KMS-11 (cell line): ENCODE measurements at regions not wholly inside any gene's neighbourhood (a gene's known extent, or its start where the extent isn't known, plus 50 kb on each side); places are given as distances from the start of the nearest gene placed in this dataset.

Experiments
- H2AFZ ChIP-seq: fragments of 200-600 bp; sonication (generic); 2 replicates; pipeline ENCODE4 v1.6.1; 2016; ENCODE audit warnings: antibody characterized with exemption, mixed run types, low read depth
- H3K27ac ChIP-seq: fragments of 200-600 bp; sonication (generic); 2 replicates; pipeline ENCODE4 v1.6.1; 2016; ENCODE audit warnings: mild to moderate bottlenecking, mixed run types
- H3K27me3 ChIP-seq: fragments of 200-600 bp; sonication (generic); 2 replicates; pipeline ENCODE4 v1.6.1; 2017; ENCODE audit warnings: mild to moderate bottlenecking, low read depth, mixed run types, moderate library complexity; ENCODE audit not compliant: insufficient read depth
- H3K36me3 ChIP-seq: fragments of 200-600 bp; sonication (generic); 2 replicates; pipeline ENCODE4 v1.6.1; 2017; ENCODE audit warnings: mild to moderate bottlenecking, mixed run types; ENCODE audit not compliant: insufficient read depth
- H3K4me1 ChIP-seq: fragments of 200-600 bp; sonication (generic); 2 replicates; pipeline ENCODE4 v1.6.1; 2016; ENCODE audit warnings: mild to moderate bottlenecking, low read depth, mixed run types; ENCODE audit not compliant: poor library complexity, severe bottlenecking
- H3K4me2 ChIP-seq: fragments of 200-600 bp; sonication (generic); 2 replicates; pipeline ENCODE4 v1.7.0; 2016; ENCODE audit warnings: mild to moderate bottlenecking, mixed run types
- H3K4me3 ChIP-seq: fragments of 200-600 bp; sonication (generic); IDR thresholded peaks from 2 replicates; pipeline ENCODE4 v1.6.1; 2017; ENCODE audit warnings: low read depth, low read length, mixed read lengths; ENCODE audit not compliant: insufficient read depth
- H3K79me2 ChIP-seq: fragments of 200-600 bp; sonication (generic); 2 replicates; pipeline ENCODE4 v1.6.1; 2016; ENCODE audit warnings: low read depth, mixed run types; ENCODE audit not compliant: insufficient read depth
- H3K9ac ChIP-seq: fragments of 200-600 bp; sonication (generic); 2 replicates; pipeline ENCODE4 v1.6.1; 2016; ENCODE audit warnings: mild to moderate bottlenecking, mixed run types
- H4K20me1 ChIP-seq: fragments of 200-600 bp; sonication (generic); 2 replicates; pipeline ENCODE4 v1.6.1; 2016; ENCODE audit warnings: mild to moderate bottlenecking, mixed run types; ENCODE audit not compliant: insufficient read depth
- TF ChIP-seq, protein P1 (sequence below): fragments of 200-600 bp; sonication (generic); conservative IDR thresholded peaks from 2 replicates; pipeline ENCODE4 v1.6.1; 2017; ENCODE audit warnings: low read depth, mild to moderate bottlenecking, antibody characterized with exemption, low read length, moderate library complexity, mixed read lengths

- Histone ChIP-seq H3K4me3 (no peak overlapping the region), H3K9ac (no peak overlapping the region), H3K27ac (no peak overlapping the region), H4K20me1 (no peaks in the 10 kb centered on the region), H2AFZ (no peak overlapping the region), H3K79me2 (no peaks in the 10 kb centered on the region), H3K27me3 (no peaks in the 10 kb centered on the region), H3K36me3 (no peaks in the 10 kb centered on the region), H3K4me2 (no peak overlapping the region), H3K4me1 (no peaks in the 10 kb centered on the region)
- TF ChIP-seq, protein P1, sequence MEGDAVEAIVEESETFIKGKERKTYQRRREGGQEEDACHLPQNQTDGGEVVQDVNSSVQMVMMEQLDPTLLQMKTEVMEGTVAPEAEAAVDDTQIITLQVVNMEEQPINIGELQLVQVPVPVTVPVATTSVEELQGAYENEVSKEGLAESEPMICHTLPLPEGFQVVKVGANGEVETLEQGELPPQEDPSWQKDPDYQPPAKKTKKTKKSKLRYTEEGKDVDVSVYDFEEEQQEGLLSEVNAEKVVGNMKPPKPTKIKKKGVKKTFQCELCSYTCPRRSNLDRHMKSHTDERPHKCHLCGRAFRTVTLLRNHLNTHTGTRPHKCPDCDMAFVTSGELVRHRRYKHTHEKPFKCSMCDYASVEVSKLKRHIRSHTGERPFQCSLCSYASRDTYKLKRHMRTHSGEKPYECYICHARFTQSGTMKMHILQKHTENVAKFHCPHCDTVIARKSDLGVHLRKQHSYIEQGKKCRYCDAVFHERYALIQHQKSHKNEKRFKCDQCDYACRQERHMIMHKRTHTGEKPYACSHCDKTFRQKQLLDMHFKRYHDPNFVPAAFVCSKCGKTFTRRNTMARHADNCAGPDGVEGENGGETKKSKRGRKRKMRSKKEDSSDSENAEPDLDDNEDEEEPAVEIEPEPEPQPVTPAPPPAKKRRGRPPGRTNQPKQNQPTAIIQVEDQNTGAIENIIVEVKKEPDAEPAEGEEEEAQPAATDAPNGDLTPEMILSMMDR, result no peak
Observed at GRCh38 chr2:228796386-228796785, 474.7 kb downstream of the PID1 start.

GRCh38 chr2:228793116-228793515 lies 478.0 kb downstream of the PID1 start:
- Histone ChIP-seq H2AFZ (no peak overlapping the region), H4K20me1 (no peaks in the 10 kb centered on the region), H3K27me3 (no peaks in the 10 kb centered on the region), H3K27ac (no peak overlapping the region), H3K4me2 (no peak overlapping the region), H3K4me1 (no peaks in the 10 kb centered on the region), H3K4me3 (no peak overlapping the region), H3K36me3 (no peaks in the 10 kb centered on the region), H3K9ac (no peak overlapping the region), H3K79me2 (no peaks in the 10 kb centered on the region)
- TF ChIP-seq, protein P1, result no peak

- no peak overlapping the region for H3K27ac ChIP-seq
- TF ChIP-seq, protein P1, result no peak
- H2AFZ ChIP-seq, result no peak overlapping the region
- H3K4me3 ChIP-seq, result no peak overlapping the region
- H3K4me2 ChIP-seq, result no peak overlapping the region
- H4K20me1 ChIP-seq, result no peaks in the 10 kb centered on the region
- no peaks in the 10 kb centered on the region for H3K79me2 ChIP-seq
- no peaks in the 10 kb centered on the region for H3K36me3 ChIP-seq
- H3K4me1 ChIP-seq, result no peaks in the 10 kb centered on the region
- no peaks in the 10 kb centered on the region for H3K27me3 ChIP-seq
- H3K9ac ChIP-seq, result no peak overlapping the region
Observed at GRCh38 chr2:228786901-228787300, 484.2 kb downstream of the PID1 start.

DNA sequence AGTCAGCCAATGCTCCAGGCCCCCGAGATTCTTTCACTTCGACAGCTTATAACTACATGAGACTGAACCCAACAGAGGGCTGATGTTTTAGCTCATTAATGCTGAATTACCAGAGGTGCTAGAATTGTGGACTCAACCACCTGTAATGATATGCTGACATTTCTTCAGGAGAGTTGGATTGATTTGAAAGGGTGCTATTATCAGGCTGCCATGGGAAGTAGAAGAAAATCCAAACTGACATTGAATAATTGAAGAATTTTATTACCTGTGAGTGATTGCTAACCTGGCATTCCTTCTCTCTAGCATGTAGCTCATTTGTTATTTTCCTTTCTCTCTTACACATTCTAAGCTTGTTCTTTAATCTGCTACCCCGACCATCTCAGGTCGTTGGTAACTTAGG lies 488.8 kb downstream of the PID1 start:
- Histone ChIP-seq H3K4me3 (no peak overlapping the region), H2AFZ (no peak overlapping the region), H3K4me1 (no peaks in the 10 kb centered on the region), H3K9ac (no peak overlapping the region), H3K27ac (no peak overlapping the region), H3K36me3 (no peaks in the 10 kb centered on the region), H3K27me3 (no peaks in the 10 kb centered on the region), H3K4me2 (no peak overlapping the region), H4K20me1 (no peaks in the 10 kb centered on the region), H3K79me2 (no peaks in the 10 kb centered on the region)
- TF ChIP-seq, protein P1, result no peak
